Calu3 (cell line): ENCODE measurements at regions not wholly inside any gene's neighbourhood (a gene's known extent, or its start where the extent isn't known, plus 50 kb on each side); places are given as distances from the start of the nearest gene placed in this dataset.

Experiments used
- BruUV-seq: library from RNA; stranded (reverse); fragments of 400-500 nt; replicated peaks from 2 replicates; lab custom pipeline; 2021; lab: Mats Ljungman, UMichigan
- CTCF ChIA-PET: fragments of 300-600 bp; sonication (Branson Sonifier 250); formaldehyde crosslinking; loops from one replicate; lab custom pipeline; 2022; ENCODE audit warnings: antibody characterized with exemption; lab: Charles Lee
- DNase-seq: peaks from one replicate; pipeline ENCODE4 v3.0.0; 2022
- H3K27ac Mint-ChIP-seq: one replicate; pipeline ENCODE4 v1.8.0; 2022; ENCODE audit warnings: mixed read lengths; ENCODE audit not compliant: unreplicated experiment
- H3K27me3 Mint-ChIP-seq: one replicate; pipeline ENCODE4 v1.8.0; 2022; ENCODE audit warnings: mixed read lengths; ENCODE audit not compliant: unreplicated experiment
- H3K36me3 Mint-ChIP-seq: one replicate; pipeline ENCODE4 v1.8.0; 2022; ENCODE audit warnings: mild to moderate bottlenecking, moderate library complexity, mixed read lengths; ENCODE audit not compliant: insufficient read depth, unreplicated experiment
- H3K4me1 Mint-ChIP-seq: one replicate; pipeline ENCODE4 v1.8.0; 2022; ENCODE audit warnings: mild to moderate bottlenecking, low read depth, mixed read lengths; ENCODE audit not compliant: unreplicated experiment
- H3K4me3 Mint-ChIP-seq: one replicate; pipeline ENCODE4 v1.8.0; 2022; ENCODE audit warnings: mild to moderate bottlenecking, low read depth, moderate library complexity, mixed read lengths; ENCODE audit not compliant: unreplicated experiment
- H3K9me3 Mint-ChIP-seq: one replicate; pipeline ENCODE4 v1.8.0; 2022; ENCODE audit warnings: low read depth, mixed read lengths; ENCODE audit not compliant: unreplicated experiment
- intact Hi-C: fragments of 100-400 bp; cut with micrococcal nuclease; formaldehyde crosslinking; loops from one replicate; pipeline ENCODE4 v1.10.0; 2022; ENCODE audit not compliant: unreplicated experiment
- TF ChIP-seq, protein P1 (sequence below): fragments of 200-600 bp; IDR thresholded peaks from one replicate; pipeline ENCODE4 v1.8.0; 2022; ENCODE audit warnings: antibody characterized with exemption; ENCODE audit not compliant: unreplicated experiment

DNA sequence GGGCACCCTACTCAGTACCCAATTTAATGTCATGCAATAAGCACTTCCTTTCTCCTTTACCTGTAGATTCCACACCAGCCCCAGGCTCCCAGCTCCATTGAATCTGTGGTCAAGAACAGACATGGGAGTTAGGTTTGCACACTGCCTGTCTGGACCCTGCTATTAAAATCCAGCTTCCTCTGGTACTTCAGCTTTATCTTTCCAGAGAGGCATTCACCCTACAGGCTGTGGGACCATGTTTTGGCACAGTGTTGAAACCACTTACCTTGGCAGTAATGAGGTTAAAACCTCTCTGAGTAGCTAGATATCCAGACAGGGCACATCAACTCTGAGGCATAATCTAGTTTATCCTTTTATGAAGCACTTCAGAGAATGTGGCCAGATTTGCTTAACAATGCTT is 191.5 kb upstream of the PCSK5 start:
- no peaks in the 10 kb centered on the region for H3K36me3 Mint-ChIP-seq
- CTCF ChIA-PET, result no interaction called here
- BruUV-seq, result no TSS peak
- intact Hi-C loops, result loop anchor here (10.0 kb wide), 1 partner anchor 96 kb away; no protein-coding TSS in a partner anchor
- H3K9me3 Mint-ChIP-seq, result no peaks in the 10 kb centered on the region
- peaks cover 42% of the 10 kb centered on the region for H3K27me3 Mint-ChIP-seq
- TF ChIP-seq, protein P1, sequence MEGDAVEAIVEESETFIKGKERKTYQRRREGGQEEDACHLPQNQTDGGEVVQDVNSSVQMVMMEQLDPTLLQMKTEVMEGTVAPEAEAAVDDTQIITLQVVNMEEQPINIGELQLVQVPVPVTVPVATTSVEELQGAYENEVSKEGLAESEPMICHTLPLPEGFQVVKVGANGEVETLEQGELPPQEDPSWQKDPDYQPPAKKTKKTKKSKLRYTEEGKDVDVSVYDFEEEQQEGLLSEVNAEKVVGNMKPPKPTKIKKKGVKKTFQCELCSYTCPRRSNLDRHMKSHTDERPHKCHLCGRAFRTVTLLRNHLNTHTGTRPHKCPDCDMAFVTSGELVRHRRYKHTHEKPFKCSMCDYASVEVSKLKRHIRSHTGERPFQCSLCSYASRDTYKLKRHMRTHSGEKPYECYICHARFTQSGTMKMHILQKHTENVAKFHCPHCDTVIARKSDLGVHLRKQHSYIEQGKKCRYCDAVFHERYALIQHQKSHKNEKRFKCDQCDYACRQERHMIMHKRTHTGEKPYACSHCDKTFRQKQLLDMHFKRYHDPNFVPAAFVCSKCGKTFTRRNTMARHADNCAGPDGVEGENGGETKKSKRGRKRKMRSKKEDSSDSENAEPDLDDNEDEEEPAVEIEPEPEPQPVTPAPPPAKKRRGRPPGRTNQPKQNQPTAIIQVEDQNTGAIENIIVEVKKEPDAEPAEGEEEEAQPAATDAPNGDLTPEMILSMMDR, result no peak
- H3K4me1 Mint-ChIP-seq, result no peaks in the 10 kb centered on the region
- no peak overlapping the region for H3K4me3 Mint-ChIP-seq
- H3K27ac Mint-ChIP-seq, result no peak overlapping the region
- no peak for DNase-seq

DNA sequence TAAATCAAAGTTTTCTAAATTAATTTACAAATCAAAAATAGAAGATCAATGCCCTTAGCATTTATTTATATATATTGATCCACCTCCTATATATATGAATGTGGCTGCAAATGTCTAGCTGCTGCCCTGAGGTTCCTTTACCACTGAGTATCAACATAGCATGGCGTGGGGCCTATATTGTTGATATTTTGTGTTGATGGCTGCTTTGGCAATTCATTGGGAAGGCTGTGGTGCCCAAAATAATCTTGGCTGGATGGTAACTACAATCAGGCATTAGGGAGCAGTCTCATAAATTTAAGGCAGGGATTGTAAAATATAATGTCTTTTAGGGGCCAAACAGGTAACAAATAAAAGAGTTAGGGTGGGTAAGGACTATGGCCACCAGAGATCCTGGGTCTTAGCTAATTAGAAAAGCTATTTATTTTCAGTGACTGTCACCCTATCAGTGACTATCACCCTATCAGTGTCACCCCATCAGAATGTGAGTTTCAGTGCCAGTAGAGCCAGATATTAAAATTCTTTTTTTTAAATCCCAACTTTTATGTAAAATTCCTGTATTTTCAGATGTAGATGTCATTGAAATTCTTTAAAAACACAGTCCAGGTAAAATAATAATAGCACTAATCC is 190.7 kb upstream of the PCSK5 start:
- Mint-ChIP-seq H3K9me3 (no peaks in the 10 kb centered on the region), H3K27me3 (peaks cover 34% of the 10 kb centered on the region), H3K27ac (no peak overlapping the region), H3K36me3 (no peaks in the 10 kb centered on the region), H3K4me1 (no peaks in the 10 kb centered on the region), H3K4me3 (no peak overlapping the region)
- BruUV-seq, result no TSS peak
- TF ChIP-seq, protein P1, result no peak
- no peak for DNase-seq
- intact Hi-C loops, result loop anchor here (10.0 kb wide), 1 partner anchor 95 kb away; no protein-coding TSS in a partner anchor
- CTCF ChIA-PET, result no interaction called here

DNA sequence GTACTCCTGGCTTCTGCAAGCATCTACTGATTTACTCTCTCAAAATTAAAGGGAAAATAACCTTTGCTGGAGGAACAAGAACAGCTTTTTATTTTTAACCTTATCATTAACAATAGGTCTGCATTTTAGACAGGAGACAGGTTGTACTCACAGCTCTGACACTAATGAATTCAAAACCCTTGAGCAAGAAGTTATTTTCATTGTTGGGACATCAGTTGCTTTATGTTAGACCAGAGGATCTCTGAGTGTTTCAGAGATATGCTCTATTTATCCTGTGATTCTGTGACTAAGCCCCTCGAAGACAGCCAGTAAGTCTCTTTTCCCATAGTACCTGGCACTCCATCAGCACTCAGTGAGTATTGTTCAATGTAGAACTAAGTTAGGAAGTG is 190.2 kb upstream of the PCSK5 start:
- Mint-ChIP-seq H3K27me3 (peaks cover 32% of the 10 kb centered on the region), H3K4me1 (no peaks in the 10 kb centered on the region), H3K36me3 (no peaks in the 10 kb centered on the region), H3K9me3 (no peaks in the 10 kb centered on the region), H3K27ac (no peak overlapping the region), H3K4me3 (no peak overlapping the region)
- intact Hi-C loops, result no loop called here
- TF ChIP-seq, protein P1, result no peak
- BruUV-seq, result no TSS peak
- CTCF ChIA-PET, result no interaction called here
- no peak for DNase-seq

DNA sequence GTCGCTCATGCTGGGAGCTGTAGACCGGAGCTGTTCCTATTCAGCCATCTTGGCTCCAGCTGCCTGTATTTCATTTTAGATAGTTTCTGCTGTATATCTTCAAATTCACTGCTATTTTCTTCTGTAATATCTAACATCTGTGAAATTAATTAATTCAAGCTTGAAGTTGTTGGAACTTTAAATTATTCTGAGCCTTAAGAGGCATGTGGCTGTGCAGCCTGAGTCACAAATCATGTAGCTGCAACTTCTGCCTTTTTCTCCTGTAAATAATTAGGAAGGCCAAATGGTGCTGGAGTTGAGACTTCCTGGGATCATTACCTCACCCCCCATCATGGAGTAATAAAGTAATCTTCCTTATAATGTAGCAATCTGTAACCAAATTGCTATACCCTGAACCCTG is 183.3 kb upstream of the PCSK5 start:
- Mint-ChIP-seq H3K27ac (no peak overlapping the region), H3K9me3 (no peaks in the 10 kb centered on the region), H3K4me1 (no peaks in the 10 kb centered on the region), H3K4me3 (no peak overlapping the region), H3K36me3 (no peaks in the 10 kb centered on the region), H3K27me3 (peaks cover 13% of the 10 kb centered on the region)
- no TSS peak for BruUV-seq
- TF ChIP-seq, protein P1, result no peak
- DNase-seq, result no peak
- intact Hi-C loops, result no loop called here
- CTCF ChIA-PET, result no interaction called here
